ENCODE measurements at regions not wholly inside any gene's neighbourhood (a gene's known extent, or its start where the extent isn't known, plus 50 kb on each side); places are given as distances from the start of the nearest gene placed in this dataset.

- H3K36me3 ChIP-seq, result no peaks in the 10 kb centered on the region
- H3K4me3 ChIP-seq, result no peak overlapping the region
- no peak overlapping the region for H3K27ac ChIP-seq
- H3K9me3 ChIP-seq, result no peaks in the 10 kb centered on the region
- H3K27me3 ChIP-seq, result no peaks in the 10 kb centered on the region
- DNase-seq (ENCODE audit: extremely low spot score in 2 of 2), result no peak
- no peaks in the 10 kb centered on the region for H3K4me1 ChIP-seq
- intact Hi-C loops (cut with DNase I), result no loop called here
- TF ChIP-seq POLR2A (IDR thresholded peaks at IDR 0.05) (no peak), POLR2AphosphoS5 (IDR thresholded peaks at IDR 0.05; ENCODE audit: insufficient read depth in 1 of 2, low read depth in 1 of 2) (no peak), CTCF (IDR thresholded peaks at IDR 0.05) (no peak)
These were observed 218.6 kb downstream of the MTHFS start for GRCh38 chr15:79678032-79678701.

GRCh38 chr15:79680720-79681119 is 216.1 kb downstream of the MTHFS start:
- Histone ChIP-seq H3K27ac (no peak overlapping the region), H3K4me3 (no peak overlapping the region)
- intact Hi-C loops (cut with DNase I), result no loop called here

GRCh38 chr15:79682285-79682684 is 214.5 kb downstream of the MTHFS start:
- Histone ChIP-seq H3K27ac (no peak overlapping the region), H3K27me3 (no peaks in the 10 kb centered on the region), H3K4me3 (no peak overlapping the region), H3K9me3 (no peaks in the 10 kb centered on the region), H3K4me1 (no peaks in the 10 kb centered on the region), H3K36me3 (no peaks in the 10 kb centered on the region)
- DNase-seq (ENCODE audit: extremely low spot score in 2 of 2), result no peak
- TF ChIP-seq CTCF (IDR thresholded peaks at IDR 0.05) (no peak), POLR2A (IDR thresholded peaks at IDR 0.05) (no peak), POLR2AphosphoS5 (IDR thresholded peaks at IDR 0.05; ENCODE audit: insufficient read depth in 1 of 2, low read depth in 1 of 2) (no peak)
- intact Hi-C loops (cut with DNase I), result no loop called here

More at GRCh38 chr15:79680720-79681119, 216.1 kb downstream of the MTHFS start:
- Histone ChIP-seq H3K36me3 (no peaks in the 10 kb centered on the region), H3K4me1 (no peaks in the 10 kb centered on the region), H3K27me3 (no peaks in the 10 kb centered on the region), H3K9me3 (no peaks in the 10 kb centered on the region)
- TF ChIP-seq CTCF (IDR thresholded peaks at IDR 0.05), result no peak
- TF ChIP-seq POLR2AphosphoS5 (IDR thresholded peaks at IDR 0.05; ENCODE audit: insufficient read depth in 1 of 2, low read depth in 1 of 2), result no peak
- TF ChIP-seq POLR2A (IDR thresholded peaks at IDR 0.05), result no peak
- no peak for DNase-seq (ENCODE audit: extremely low spot score in 2 of 2)

GRCh38 chr15:79682851-79683288 is 213.9 kb downstream of the MTHFS start:
- H3K4me1 ChIP-seq, result no peaks in the 10 kb centered on the region
- no peak for DNase-seq (ENCODE audit: extremely low spot score in 2 of 2)
- intact Hi-C loops (cut with DNase I), result no loop called here
- no peaks in the 10 kb centered on the region for H3K27me3 ChIP-seq
- H3K9me3 ChIP-seq, result no peaks in the 10 kb centered on the region
- H3K36me3 ChIP-seq, result no peaks in the 10 kb centered on the region
- H3K27ac ChIP-seq, result no peak overlapping the region
- TF ChIP-seq POLR2AphosphoS5 (IDR thresholded peaks at IDR 0.05; ENCODE audit: insufficient read depth in 1 of 2, low read depth in 1 of 2), result no peak
- no peak for TF ChIP-seq CTCF (IDR thresholded peaks at IDR 0.05)
- TF ChIP-seq POLR2A (IDR thresholded peaks at IDR 0.05), result no peak
- no peak overlapping the region for H3K4me3 ChIP-seq

GRCh38 chr15:79689030-79689429 is 207.8 kb downstream of the MTHFS start:
- TF ChIP-seq POLR2A (IDR thresholded peaks at IDR 0.05) (no peak), POLR2AphosphoS5 (IDR thresholded peaks at IDR 0.05; ENCODE audit: insufficient read depth in 1 of 2, low read depth in 1 of 2) (no peak), CTCF (IDR thresholded peaks at IDR 0.05) (no peak)
- Histone ChIP-seq H3K4me1 (no peaks in the 10 kb centered on the region), H3K27ac (no peak overlapping the region), H3K36me3 (no peaks in the 10 kb centered on the region), H3K9me3 (no peaks in the 10 kb centered on the region), H3K27me3 (no peaks in the 10 kb centered on the region), H3K4me3 (no peak overlapping the region)
- intact Hi-C loops (cut with DNase I), result no loop called here
- DNase-seq (ENCODE audit: extremely low spot score in 2 of 2), result no peak
